WTC11 (cell line): ENCODE measurements at regions not wholly inside any gene's neighbourhood (a gene's known extent, or its start where the extent isn't known, plus 50 kb on each side); places are given as distances from the start of the nearest gene placed in this dataset.

ENCODE experiments used
- ATAC-seq: fragments of 200-7000 bp; cut with Tn5 transposase; 2 replicates; pipeline ENCODE4 v1.10.0; 2021; ENCODE audit warnings: mild to moderate bottlenecking, moderate library complexity
- CTCF ChIA-PET: fragments of 300-600 bp; sonication (Branson Sonifier 250); formaldehyde crosslinking; loops from one replicate; lab custom pipeline; 2021; ENCODE audit warnings: antibody characterized with exemption; lab: Charles Lee
- POLR2A ChIA-PET: fragments of 350-600 bp; sonication (Branson Sonifier 250); formaldehyde crosslinking; loops from one replicate; lab custom pipeline; 2021; ENCODE audit warnings: antibody characterized with exemption; lab: Charles Lee
- DNase-seq: peaks from one replicate; pipeline ENCODE4 v3.0.0; 2021; ENCODE audit warnings: low spot score
- H3K27ac Mint-ChIP-seq: 2 replicates; pipeline ENCODE4 v1.8.0; 2021; ENCODE audit warnings: mixed read lengths
- H3K27me3 Mint-ChIP-seq: 2 replicates; pipeline ENCODE4 v1.8.0; 2021; ENCODE audit warnings: low read depth, mild to moderate bottlenecking, moderate library complexity, mixed read lengths
- H3K36me3 Mint-ChIP-seq: 2 replicates; pipeline ENCODE4 v1.8.0; 2021; ENCODE audit warnings: mixed read lengths
- H3K4me1 Mint-ChIP-seq: 2 replicates; pipeline ENCODE4 v1.8.0; 2022; ENCODE audit warnings: mixed read lengths
- H3K4me3 Mint-ChIP-seq: 2 replicates; pipeline ENCODE4 v1.8.0; 2021; ENCODE audit warnings: mild to moderate bottlenecking, moderate library complexity, mixed read lengths
- H3K9me3 Mint-ChIP-seq: 2 replicates; pipeline ENCODE4 v1.8.0; 2021; ENCODE audit warnings: mixed read lengths
- AR ChIP-seq: fragments of 250-450 bp; sonication (Bioruptor Pico); IDR thresholded peaks from 2 replicates; pipeline ENCODE4 v1.9.0; 2021; ENCODE audit warnings: mild to moderate bottlenecking
- CBFB ChIP-seq: sonication (generic); formaldehyde crosslinking; IDR thresholded peaks from 2 replicates; pipeline ENCODE4 v1.8.1; 2022; ENCODE audit warnings: mild to moderate bottlenecking, low read depth, missing genetic modification reagents
- ESRRA ChIP-seq: sonication (generic); formaldehyde crosslinking; IDR thresholded peaks from 2 replicates; pipeline ENCODE4 v1.8.1; 2022; ENCODE audit warnings: mild to moderate bottlenecking, missing genetic modification reagents, borderline replicate concordance
- FOXP1 ChIP-seq: sonication (generic); formaldehyde crosslinking; IDR thresholded peaks from 2 replicates; pipeline ENCODE4 v1.8.0; 2022; ENCODE audit warnings: missing genetic modification reagents, mild to moderate bottlenecking, moderate library complexity, borderline replicate concordance
- GRHL2 ChIP-seq: fragments of 250-450 bp; sonication (Bioruptor Pico); IDR thresholded peaks from 2 replicates; pipeline ENCODE4 v1.8.0; 2022; ENCODE audit warnings: mild to moderate bottlenecking, moderate library complexity; ENCODE audit not compliant: insufficient replicate concordance, severe bottlenecking
- GTF2I ChIP-seq: fragments of 250-450 bp; sonication (Bioruptor Pico); conservative IDR thresholded peaks from 2 replicates; pipeline ENCODE4 v1.4.0; 2021; ENCODE audit warnings: mild to moderate bottlenecking
- NFE2L1 ChIP-seq: sonication (generic); formaldehyde crosslinking; IDR thresholded peaks from 2 replicates; pipeline ENCODE4 v1.8.1; 2023; ENCODE audit warnings: missing genetic modification reagents
- NR2C2 ChIP-seq: sonication (generic); formaldehyde crosslinking; IDR thresholded peaks from 2 replicates; pipeline ENCODE4 v1.8.0; 2022; ENCODE audit warnings: mild to moderate bottlenecking, missing genetic modification reagents
- TCF7 ChIP-seq: sonication (generic); formaldehyde crosslinking; IDR thresholded peaks from 2 replicates; pipeline ENCODE4 v1.8.0; 2022; ENCODE audit warnings: mild to moderate bottlenecking, low read depth, missing genetic modification reagents, moderate library complexity
- USF2 ChIP-seq: sonication (generic); formaldehyde crosslinking; IDR thresholded peaks from 2 replicates; pipeline ENCODE4 v1.8.1; 2023; ENCODE audit warnings: mild to moderate bottlenecking, missing genetic modification reagents, moderate library complexity
- ZNF512 ChIP-seq: sonication (generic); formaldehyde crosslinking; IDR thresholded peaks from 2 replicates; pipeline ENCODE4 v1.8.1; 2022; ENCODE audit warnings: missing genetic modification reagents, borderline replicate concordance
- TF ChIP-seq, protein P1 (sequence below): sonication (generic); formaldehyde crosslinking; conservative IDR thresholded peaks from 2 replicates; pipeline ENCODE4 v1.8.1; 2022; ENCODE audit warnings: mild to moderate bottlenecking, missing genetic modification reagents
- TF ChIP-seq, protein P2 (sequence below): fragments of 250-450 bp; sonication (Bioruptor Pico); IDR thresholded peaks from 2 replicates; pipeline ENCODE4 v1.9.0; 2021; ENCODE audit warnings: mild to moderate bottlenecking, borderline replicate concordance

GRCh38 chrX:69255441-69256290 lies 90.4 kb upstream of the PJA1 start:
- Mint-ChIP-seq H3K9me3 (no peaks in the 10 kb centered on the region), H3K4me3 (no peak overlapping the region), H3K4me1 (peaks cover 7% of the 10 kb centered on the region), H3K27me3 (peaks cover 66% of the 10 kb centered on the region), H3K36me3 (no peaks in the 10 kb centered on the region), H3K27ac (no peak overlapping the region)
- no peak for TF ChIP-seq AR (CRISPR knock-in tag)
- TF ChIP-seq FOXP1 = no peak
- TF ChIP-seq GRHL2 (CRISPR knock-in tag) = no peak
- TF ChIP-seq CBFB (CRISPR knock-in tag) = no peak
- no peak for TF ChIP-seq NFE2L1 (CRISPR knock-in tag)
- CTCF ChIA-PET = interaction anchor here (0.8 to 1.1 kb wide), 2 partner anchors 28 to 428 kb away, joined by 3 to 4 read pairs; no protein-coding TSS in a partner anchor
- POLR2A ChIA-PET = no interaction called here
- ATAC-seq = no peak
- DNase-seq = no peak

DNA sequence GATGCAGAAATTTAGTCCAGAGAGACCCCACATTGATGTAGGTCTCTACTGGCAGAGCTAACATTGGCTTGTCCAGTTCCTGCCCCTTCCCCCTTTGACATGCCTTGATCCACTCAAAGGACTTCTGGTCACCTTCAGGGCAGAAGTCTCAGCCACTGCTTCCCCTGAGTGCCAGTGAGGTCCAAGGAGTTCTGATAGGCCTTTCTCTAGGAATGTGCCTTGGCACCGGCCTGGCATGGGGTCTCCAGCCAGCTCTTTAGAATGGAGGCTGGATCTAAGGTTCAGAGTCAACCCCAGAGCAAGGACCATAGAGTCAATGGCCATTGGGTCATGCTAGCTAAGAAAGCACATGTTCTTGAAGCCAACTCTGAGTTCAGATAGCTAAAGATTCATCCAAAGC lies 88.6 kb upstream of the PJA1 start:
- no peak for TF ChIP-seq TCF7
- no peak for TF ChIP-seq USF2 (CRISPR knock-in tag)
- no peak for TF ChIP-seq GTF2I (CRISPR knock-in tag)
- TF ChIP-seq, protein P1, sequence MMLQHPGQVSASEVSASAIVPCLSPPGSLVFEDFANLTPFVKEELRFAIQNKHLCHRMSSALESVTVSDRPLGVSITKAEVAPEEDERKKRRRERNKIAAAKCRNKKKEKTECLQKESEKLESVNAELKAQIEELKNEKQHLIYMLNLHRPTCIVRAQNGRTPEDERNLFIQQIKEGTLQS = no peak
- TF ChIP-seq ESRRA (CRISPR knock-in tag) = no peak
- TF ChIP-seq ZNF512 (CRISPR knock-in tag) = no peak
- TF ChIP-seq NR2C2 (CRISPR knock-in tag) = no peak
- TF ChIP-seq, protein P2, sequence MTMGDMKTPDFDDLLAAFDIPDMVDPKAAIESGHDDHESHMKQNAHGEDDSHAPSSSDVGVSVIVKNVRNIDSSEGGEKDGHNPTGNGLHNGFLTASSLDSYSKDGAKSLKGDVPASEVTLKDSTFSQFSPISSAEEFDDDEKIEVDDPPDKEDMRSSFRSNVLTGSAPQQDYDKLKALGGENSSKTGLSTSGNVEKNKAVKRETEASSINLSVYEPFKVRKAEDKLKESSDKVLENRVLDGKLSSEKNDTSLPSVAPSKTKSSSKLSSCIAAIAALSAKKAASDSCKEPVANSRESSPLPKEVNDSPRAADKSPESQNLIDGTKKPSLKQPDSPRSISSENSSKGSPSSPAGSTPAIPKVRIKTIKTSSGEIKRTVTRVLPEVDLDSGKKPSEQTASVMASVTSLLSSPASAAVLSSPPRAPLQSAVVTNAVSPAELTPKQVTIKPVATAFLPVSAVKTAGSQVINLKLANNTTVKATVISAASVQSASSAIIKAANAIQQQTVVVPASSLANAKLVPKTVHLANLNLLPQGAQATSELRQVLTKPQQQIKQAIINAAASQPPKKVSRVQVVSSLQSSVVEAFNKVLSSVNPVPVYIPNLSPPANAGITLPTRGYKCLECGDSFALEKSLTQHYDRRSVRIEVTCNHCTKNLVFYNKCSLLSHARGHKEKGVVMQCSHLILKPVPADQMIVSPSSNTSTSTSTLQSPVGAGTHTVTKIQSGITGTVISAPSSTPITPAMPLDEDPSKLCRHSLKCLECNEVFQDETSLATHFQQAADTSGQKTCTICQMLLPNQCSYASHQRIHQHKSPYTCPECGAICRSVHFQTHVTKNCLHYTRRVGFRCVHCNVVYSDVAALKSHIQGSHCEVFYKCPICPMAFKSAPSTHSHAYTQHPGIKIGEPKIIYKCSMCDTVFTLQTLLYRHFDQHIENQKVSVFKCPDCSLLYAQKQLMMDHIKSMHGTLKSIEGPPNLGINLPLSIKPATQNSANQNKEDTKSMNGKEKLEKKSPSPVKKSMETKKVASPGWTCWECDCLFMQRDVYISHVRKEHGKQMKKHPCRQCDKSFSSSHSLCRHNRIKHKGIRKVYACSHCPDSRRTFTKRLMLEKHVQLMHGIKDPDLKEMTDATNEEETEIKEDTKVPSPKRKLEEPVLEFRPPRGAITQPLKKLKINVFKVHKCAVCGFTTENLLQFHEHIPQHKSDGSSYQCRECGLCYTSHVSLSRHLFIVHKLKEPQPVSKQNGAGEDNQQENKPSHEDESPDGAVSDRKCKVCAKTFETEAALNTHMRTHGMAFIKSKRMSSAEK = no peak
- Mint-ChIP-seq H3K36me3 (no peaks in the 10 kb centered on the region), H3K27ac (no peak overlapping the region), H3K4me3 (no peak overlapping the region), H3K9me3 (no peaks in the 10 kb centered on the region), H3K27me3 (peaks cover 58% of the 10 kb centered on the region), H3K4me1 (peaks cover 7% of the 10 kb centered on the region)
- no peak for ATAC-seq
- ChIA-PET POLR2A (no interaction called here), CTCF (no interaction called here)
- no peak for DNase-seq
